Iris pigment epithelial cell (primary cell): ENCODE measurements at regions not wholly inside any gene's neighbourhood (a gene's known extent, or its start where the extent isn't known, plus 50 kb on each side); places are given as distances from the start of the nearest gene placed in this dataset.
"Not testable (repeated sequence)": the region's sequence is repeated elsewhere in the genome, so short reads cannot be mapped to it uniquely, and the experiment has no call there.

ENCODE experiments used
- DNase-seq: peaks from one replicate; pipeline ENCODE4 v3.0.0-alpha.2; 2011; ENCODE audit warnings: low read depth

GRCh38 chr7:52777051-52777822 is 258.2 kb upstream of the POM121L12 start:
- DNase-seq: no peak

GRCh38 chr7:52775876-52776275 is 259.6 kb upstream of the POM121L12 start:
- DNase-seq: no peak

- DNase-seq: no peak
Observed at GRCh38 chr7:52771177-52771576, 264.3 kb upstream of the POM121L12 start.

GRCh38 chr7:52764492-52765169 is 270.8 kb upstream of the POM121L12 start:
- DNase-seq: peak; percentile 1

GRCh38 chr7:52758356-52758755 is 277.1 kb upstream of the POM121L12 start:
- DNase-seq: no peak

GRCh38 chr7:52753855-52754254 is 281.6 kb upstream of the POM121L12 start:
- DNase-seq: no peak

- no peak for DNase-seq
Observed at GRCh38 chr7:52752891-52753290, 282.5 kb upstream of the POM121L12 start.

GRCh38 chr7:52749880-52750279 is 285.6 kb upstream of the POM121L12 start:
- no peak for DNase-seq

GRCh38 chr7:52747817-52748216 is 287.6 kb upstream of the POM121L12 start:
- no peak for DNase-seq

GRCh38 chr7:52741670-52742290 is 293.7 kb upstream of the POM121L12 start:
- DNase-seq: no peak

GRCh38 chr7:52735656-52736055 is 299.8 kb upstream of the POM121L12 start:
- no peak for DNase-seq

GRCh38 chr7:52728683-52729082 is 306.8 kb upstream of the POM121L12 start:
- not testable (repeated sequence) for DNase-seq

- no peak for DNase-seq
Observed at GRCh38 chr7:52727632-52728031, 307.8 kb upstream of the POM121L12 start.

GRCh38 chr7:52726986-52727385 is 308.4 kb upstream of the POM121L12 start:
- no peak for DNase-seq

- no peak for DNase-seq
Observed at GRCh38 chr7:52726493-52726892, 308.9 kb upstream of the POM121L12 start.

GRCh38 chr7:52723606-52724005 is 311.8 kb upstream of the POM121L12 start:
- no peak for DNase-seq

- DNase-seq: no peak
Observed at GRCh38 chr7:52720856-52721255, 314.6 kb upstream of the POM121L12 start.

- no peak for DNase-seq
Observed at GRCh38 chr7:52719677-52720076, 315.8 kb upstream of the POM121L12 start.

- no peak for DNase-seq
Observed at GRCh38 chr7:52715701-52716100, 319.7 kb upstream of the POM121L12 start.

GRCh38 chr7:52712938-52713337 is 322.5 kb upstream of the POM121L12 start:
- DNase-seq: no peak

GRCh38 chr7:52711951-52712350 is 323.5 kb upstream of the POM121L12 start:
- DNase-seq: no peak

GRCh38 chr7:52708846-52709245 is 326.6 kb upstream of the POM121L12 start:
- DNase-seq: no peak

- DNase-seq: no peak
Observed at GRCh38 chr7:52705768-52706167, 329.7 kb upstream of the POM121L12 start.
